GM21576 (cell line): ENCODE measurements at regions not wholly inside any gene's neighbourhood (a gene's known extent, or its start where the extent isn't known, plus 50 kb on each side); places are given as distances from the start of the nearest gene placed in this dataset.
"Not testable (repeated sequence)": the region's sequence is repeated elsewhere in the genome, so short reads cannot be mapped to it uniquely, and the experiment has no call there.

Source experiments
- ATAC-seq: cut with Tn5 transposase; IDR thresholded peaks from one replicate; pipeline ENCODE4 v1.9.1; 2021; ENCODE audit warnings: mild to moderate bottlenecking, moderate library complexity; ENCODE audit not compliant: unreplicated experiment

DNA sequence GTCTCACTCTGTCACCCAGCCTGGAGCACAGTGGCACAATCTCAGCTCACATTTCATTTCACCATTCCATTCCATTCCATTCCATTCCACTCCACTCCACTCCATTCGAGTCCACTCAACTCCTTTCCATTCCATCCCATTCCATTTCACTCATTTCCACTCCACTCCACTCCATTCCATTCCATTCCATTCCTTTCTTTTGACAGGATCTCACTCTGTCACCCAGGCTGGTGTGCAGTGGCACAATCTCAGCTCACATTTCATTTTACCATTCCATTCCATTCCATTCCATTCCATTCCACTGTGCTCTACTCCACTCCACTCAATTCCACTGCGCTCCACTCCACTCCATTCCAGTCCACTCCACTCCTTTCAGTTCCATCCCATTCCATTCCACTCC, 639.6 kb downstream of the TP53TG3F start:
- ATAC-seq, result not testable (repeated sequence)
